HepG2 (cell line): ENCODE measurements at regions not wholly inside any gene's neighbourhood (a gene's known extent, or its start where the extent isn't known, plus 50 kb on each side); places are given as distances from the start of the nearest gene placed in this dataset.

ENCODE experiments used
- ATAC-seq: fragments of 200-7000 bp; cut with Tn5 transposase; 3 replicates; pipeline ENCODE4 v1.9.1; 2020; ENCODE audit warnings: mild to moderate bottlenecking, moderate library complexity
- BruUV-seq: library from RNA; stranded (reverse); fragments of 400-500 nt; replicated peaks from 2 replicates; lab custom pipeline; 2021; lab: Mats Ljungman, UMichigan
- CTCF ChIA-PET: fragments of 300-600 bp; formaldehyde crosslinking; extraction: SDS; loops from one replicate; lab custom pipeline; 2021; ENCODE audit warnings: low total read pairs, inconsistent platforms, low intra/inter-chr PET ratio; lab: Yijun Ruan, JAX
- POLR2A ChIA-PET: fragments of 350-600 bp; sonication (Branson Sonifier 250); formaldehyde crosslinking; loops from one replicate; lab custom pipeline; 2020; ENCODE audit warnings: antibody characterized with exemption, inconsistent platforms; lab: Yijun Ruan, JAX
- DNase-seq: peaks from one replicate; pipeline ENCODE4 v3.0.0-alpha.2; 2015; ENCODE audit warnings: low spot score
- FAIRE-seq: peaks from 3 replicates; lab custom pipeline; 2011; peaks lifted over from hg19 to GRCh38; lab: Jason Lieb, UNC
- H2AFZ ChIP-seq: one replicate; pipeline ENCODE4 v1.6.1; 2011; ENCODE audit warnings: low read length, inconsistent platforms
- H3K27ac ChIP-seq: fragments of 300-600 bp; 3 replicates; pipeline ENCODE4 v1.8.0; 2011; ENCODE audit warnings: mixed run types, mild to moderate bottlenecking, mixed read lengths, low read length, inconsistent platforms; ENCODE audit not compliant: insufficient read depth; ENCODE audit errors: extremely low read length
- H3K27me3 ChIP-seq, 2 experiments: fragments of 200-600 bp in 1 of 2; 2 replicates in 1 of 2; 3 replicates in 1 of 2; pipeline versions ENCODE4 v1.6.0 to v1.8.0; 2011; ENCODE audit warnings: low read length in 2 of 2, mild to moderate bottlenecking in 2 of 2, moderate library complexity in 2 of 2, inconsistent platforms in 1 of 2; ENCODE audit not compliant: insufficient read depth in 2 of 2, control insufficient read depth in 1 of 2
- H3K36me3 ChIP-seq, 2 experiments: fragments of 200-600 bp in 1 of 2; replicated peaks in 1 of 2; 2 replicates in 1 of 2; 3 replicates in 1 of 2; pipeline versions ENCODE4 v1.5.1 to v1.8.0; 2011; ENCODE audit warnings: low read length in 2 of 2, inconsistent platforms in 1 of 2; ENCODE audit not compliant: insufficient read depth in 2 of 2, control insufficient read depth in 1 of 2
- H3K4me1 ChIP-seq: 2 replicates; pipeline ENCODE4 v1.5.1; 2012; ENCODE audit warnings: low read length, inconsistent platforms; ENCODE audit not compliant: insufficient read depth
- H3K4me2 ChIP-seq: 2 replicates; pipeline ENCODE4 v1.6.0; 2011; ENCODE audit warnings: low read depth, low read length, inconsistent platforms
- H3K4me3 ChIP-seq, 3 experiments: fragments of 200-600 bp in 1 of 3; sonication (generic), shearing (Covaris generic) in 1 of 3; replicated peaks in 1 of 3; 2 replicates each; pipeline ENCODE4 v1.5.1; 2011 to 2016; ENCODE audit warnings: low read length in 3 of 3, inconsistent platforms in 2 of 3, low read depth in 2 of 3, mild to moderate bottlenecking in 2 of 3, control low read depth in 1 of 3, mixed read lengths in 1 of 3; ENCODE audit not compliant: insufficient read depth in 1 of 3
- H3K79me2 ChIP-seq: one replicate; pipeline ENCODE4 v1.6.1; 2011; ENCODE audit warnings: low read length, inconsistent platforms; ENCODE audit not compliant: insufficient read depth
- H3K9ac ChIP-seq: 2 replicates; pipeline ENCODE4 v1.6.0; 2011; ENCODE audit warnings: mild to moderate bottlenecking, low read depth, low read length, inconsistent platforms; ENCODE audit not compliant: insufficient read depth
- H3K9me3 ChIP-seq: 2 replicates; pipeline ENCODE4 v1.5.1; 2012; ENCODE audit warnings: mild to moderate bottlenecking, low read length
- H4K20me1 ChIP-seq: 2 replicates; pipeline ENCODE4 v1.6.0; 2011; ENCODE audit warnings: inconsistent platforms, mild to moderate bottlenecking, low read length, moderate library complexity; ENCODE audit not compliant: insufficient read depth
- ARNT2 ChIP-seq: sonication (generic); formaldehyde crosslinking; IDR thresholded peaks from 2 replicates; pipeline ENCODE4 v1.8.0; 2022; ENCODE audit warnings: mild to moderate bottlenecking, low read depth, missing genetic modification reagents, moderate library complexity
- CHD2 ChIP-seq: IDR thresholded peaks from 2 replicates; pipeline ENCODE4 v1.6.1; 2011; ENCODE audit warnings: low read depth, low read length, improper control_type of control experiment
- HBP1 ChIP-seq: IDR thresholded peaks from 2 replicates; pipeline ENCODE4 v1.6.1; 2016; ENCODE audit warnings: low read depth, control low read depth
- HMG20B ChIP-seq: conservative IDR thresholded peaks from 2 replicates; pipeline ENCODE4 v1.6.1; 2016; ENCODE audit warnings: missing genetic modification reagents, missing compliant biosample characterization
- IKZF1 ChIP-seq: fragments of 450-650 bp; IDR thresholded peaks from 2 replicates; pipeline ENCODE4 v1.7.1; 2016
- JUNB ChIP-seq: sonication (generic); formaldehyde crosslinking; IDR thresholded peaks from 2 replicates; pipeline ENCODE4 v1.8.0; 2022; ENCODE audit warnings: missing genetic modification reagents, mild to moderate bottlenecking, borderline replicate concordance
- PCBP2 ChIP-seq: fragments of 200-400 bp; formaldehyde crosslinking; optimal IDR thresholded peaks from 2 replicates; pipeline ENCODE3; 2018; ENCODE audit warnings: low read length, low read depth; ENCODE audit not compliant: poor library complexity, severe bottlenecking
- POLR2A ChIP-seq, 2 experiments: IDR thresholded peaks; 2 replicates each; pipeline ENCODE4 v1.6.1; 2011; ENCODE audit warnings: low read depth in 2 of 2, low read length in 2 of 2, mild to moderate bottlenecking in 1 of 2, moderate library complexity in 1 of 2; ENCODE audit not compliant: insufficient read depth in 1 of 2
- SMAD1 ChIP-seq: sonication (generic); formaldehyde crosslinking; IDR thresholded peaks from 2 replicates; pipeline ENCODE4 v1.4.0; 2020; ENCODE audit warnings: missing genetic modification reagents, low read depth, mild to moderate bottlenecking, borderline replicate concordance
- SNAI1 ChIP-seq: sonication (generic); formaldehyde crosslinking; IDR thresholded peaks from 2 replicates; pipeline ENCODE4 v1.5.0; 2020; ENCODE audit warnings: mild to moderate bottlenecking, missing genetic modification reagents, borderline replicate concordance
- SUZ12 ChIP-seq: fragments of 150-350 bp; IDR thresholded peaks from 2 replicates; pipeline ENCODE4 v1.6.1; 2014; ENCODE audit warnings: low read depth, low read length
- TCF7L2 ChIP-seq: IDR thresholded peaks from 2 replicates; pipeline ENCODE4 v1.6.1; 2011; ENCODE audit warnings: mild to moderate bottlenecking, low read depth, low read length, moderate library complexity
- ZNF160 ChIP-seq: sonication (generic); formaldehyde crosslinking; IDR thresholded peaks from 2 replicates; pipeline ENCODE4 v1.8.0; 2022; ENCODE audit warnings: mild to moderate bottlenecking, inconsistent platforms, missing genetic modification reagents
- ZNF431 ChIP-seq: sonication (generic); formaldehyde crosslinking; IDR thresholded peaks from 2 replicates; pipeline ENCODE4 v1.9.0; 2022; ENCODE audit warnings: missing genetic modification reagents, low read depth, mild to moderate bottlenecking, borderline replicate concordance
- ZNF569 ChIP-seq: sonication (generic); formaldehyde crosslinking; IDR thresholded peaks from 2 replicates; pipeline ENCODE4 v1.5.0; 2020; ENCODE audit warnings: mild to moderate bottlenecking, missing genetic modification reagents, moderate library complexity, borderline replicate concordance
- WGBS: methylation state at CpG from one replicate; pipeline ENCODE4 v1.1.6; 2017; ENCODE audit warnings: low lambda C conversion rate; 5-methylcytosine and 5-hydroxymethylcytosine counted together
- in situ Hi-C: cut with HindIII; loops from 2 replicates; pipeline ENCODE4 v1.10.0; 2017; ENCODE audit warnings: low pct_unique_long_range_greater_than_20kb; ENCODE audit not compliant: extremely low pct_ligation_motif_present
- intact Hi-C: fragments of 100-400 bp; cut with micrococcal nuclease; formaldehyde crosslinking; loops from one replicate; pipeline ENCODE4 v1.10.0; 2022; ENCODE audit not compliant: unreplicated experiment
- TF ChIP-seq, protein P1 (sequence below): IDR thresholded peaks from 2 replicates; pipeline ENCODE4 v1.6.1; 2016; ENCODE audit warnings: missing genetic modification reagents, missing compliant biosample characterization
- TF ChIP-seq, protein P2 (sequence below): sonication (generic); formaldehyde crosslinking; IDR thresholded peaks from 2 replicates; pipeline ENCODE4 v1.4.0; 2020; ENCODE audit warnings: mild to moderate bottlenecking, missing genetic modification reagents, borderline replicate concordance
- TF ChIP-seq, protein P3 (sequence below): sonication (generic); formaldehyde crosslinking; IDR thresholded peaks from 2 replicates; pipeline ENCODE4 v1.4.0; 2020; ENCODE audit warnings: missing genetic modification reagents; ENCODE audit errors: not compliant biosample characterization
- TF ChIP-seq, protein P4 (sequence below): sonication (generic); formaldehyde crosslinking; IDR thresholded peaks from 2 replicates; pipeline ENCODE4 v1.4.0; 2020; ENCODE audit warnings: low read depth, mild to moderate bottlenecking, missing genetic modification reagents
- TF ChIP-seq, protein P5 (sequence below): sonication (generic); formaldehyde crosslinking; IDR thresholded peaks from 2 replicates; pipeline ENCODE4 v1.4.0; 2020; ENCODE audit warnings: missing genetic modification reagents

DNA sequence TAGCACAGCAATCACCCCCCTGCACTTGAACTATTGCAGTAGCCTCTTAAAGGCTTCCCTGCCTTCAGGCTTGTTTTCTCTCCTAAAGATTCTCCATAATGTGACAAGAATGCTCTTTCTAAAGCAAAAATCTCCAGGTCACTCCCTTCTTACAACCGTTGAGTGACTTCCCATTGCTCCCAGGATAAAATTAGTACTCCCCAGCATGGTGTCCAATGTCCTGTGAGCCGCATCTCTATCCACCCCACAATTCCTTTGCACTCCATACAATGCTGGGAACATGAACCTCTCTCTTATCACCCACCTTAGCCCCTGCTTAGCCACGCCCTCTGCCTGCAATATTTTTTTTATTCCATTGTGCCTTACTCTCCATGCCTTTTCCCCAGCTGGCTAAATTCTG is 85.7 kb upstream of the SHISA3 start:
- TF ChIP-seq ZNF569 (CRISPR knock-in tag) (no peak), POLR2A (IDR thresholded peaks at IDR 0.05; ENCODE audit: insufficient read depth in 1 of 2, low read depth in 2 of 2, low read length in 2 of 2) (no peak), PCBP2 (no peak), SNAI1 (no peak), TCF7L2 (no peak), ZNF160 (no peak), HBP1 (CRISPR knock-in tag) (no peak), SUZ12 (no peak), SMAD1 (CRISPR knock-in tag) (no peak), CHD2 (no peak), ARNT2 (no peak), HMG20B (CRISPR knock-in tag) (no peak), IKZF1 (no peak), JUNB (CRISPR knock-in tag) (no peak), ZNF431 (CRISPR knock-in tag) (no peak)
- TF ChIP-seq, protein P1, sequence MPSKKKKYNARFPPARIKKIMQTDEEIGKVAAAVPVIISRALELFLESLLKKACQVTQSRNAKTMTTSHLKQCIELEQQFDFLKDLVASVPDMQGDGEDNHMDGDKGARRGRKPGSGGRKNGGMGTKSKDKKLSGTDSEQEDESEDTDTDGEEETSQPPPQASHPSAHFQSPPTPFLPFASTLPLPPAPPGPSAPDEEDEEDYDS (CRISPR knock-in tag): no peak
- TF ChIP-seq, protein P2, sequence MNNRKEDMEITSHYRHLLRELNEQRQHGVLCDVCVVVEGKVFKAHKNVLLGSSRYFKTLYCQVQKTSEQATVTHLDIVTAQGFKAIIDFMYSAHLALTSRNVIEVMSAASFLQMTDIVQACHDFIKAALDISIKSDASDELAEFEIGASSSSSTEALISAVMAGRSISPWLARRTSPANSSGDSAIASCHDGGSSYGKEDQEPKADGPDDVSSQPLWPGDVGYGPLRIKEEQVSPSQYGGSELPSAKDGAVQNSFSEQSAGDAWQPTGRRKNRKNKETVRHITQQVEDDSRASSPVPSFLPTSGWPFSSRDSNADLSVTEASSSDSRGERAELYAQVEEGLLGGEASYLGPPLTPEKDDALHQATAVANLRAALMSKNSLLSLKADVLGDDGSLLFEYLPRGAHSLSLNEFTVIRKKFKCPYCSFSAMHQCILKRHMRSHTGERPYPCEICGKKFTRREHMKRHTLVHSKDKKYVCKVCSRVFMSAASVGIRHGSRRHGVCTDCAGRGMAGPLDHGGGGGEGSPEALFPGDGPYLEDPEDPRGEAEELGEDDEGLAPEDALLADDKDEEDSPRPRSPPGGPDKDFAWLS: no peak
- TF ChIP-seq, protein P3, sequence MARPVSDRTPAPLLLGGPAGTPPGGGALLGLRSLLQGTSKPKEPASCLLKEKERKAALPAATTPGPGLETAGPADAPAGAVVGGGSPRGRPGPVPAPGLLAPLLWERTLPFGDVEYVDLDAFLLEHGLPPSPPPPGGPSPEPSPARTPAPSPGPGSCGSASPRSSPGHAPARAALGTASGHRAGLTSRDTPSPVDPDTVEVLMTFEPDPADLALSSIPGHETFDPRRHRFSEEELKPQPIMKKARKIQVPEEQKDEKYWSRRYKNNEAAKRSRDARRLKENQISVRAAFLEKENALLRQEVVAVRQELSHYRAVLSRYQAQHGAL: no peak
- TF ChIP-seq, protein P4, sequence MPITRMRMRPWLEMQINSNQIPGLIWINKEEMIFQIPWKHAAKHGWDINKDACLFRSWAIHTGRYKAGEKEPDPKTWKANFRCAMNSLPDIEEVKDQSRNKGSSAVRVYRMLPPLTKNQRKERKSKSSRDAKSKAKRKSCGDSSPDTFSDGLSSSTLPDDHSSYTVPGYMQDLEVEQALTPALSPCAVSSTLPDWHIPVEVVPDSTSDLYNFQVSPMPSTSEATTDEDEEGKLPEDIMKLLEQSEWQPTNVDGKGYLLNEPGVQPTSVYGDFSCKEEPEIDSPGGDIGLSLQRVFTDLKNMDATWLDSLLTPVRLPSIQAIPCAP: no peak
- TF ChIP-seq, protein P5, sequence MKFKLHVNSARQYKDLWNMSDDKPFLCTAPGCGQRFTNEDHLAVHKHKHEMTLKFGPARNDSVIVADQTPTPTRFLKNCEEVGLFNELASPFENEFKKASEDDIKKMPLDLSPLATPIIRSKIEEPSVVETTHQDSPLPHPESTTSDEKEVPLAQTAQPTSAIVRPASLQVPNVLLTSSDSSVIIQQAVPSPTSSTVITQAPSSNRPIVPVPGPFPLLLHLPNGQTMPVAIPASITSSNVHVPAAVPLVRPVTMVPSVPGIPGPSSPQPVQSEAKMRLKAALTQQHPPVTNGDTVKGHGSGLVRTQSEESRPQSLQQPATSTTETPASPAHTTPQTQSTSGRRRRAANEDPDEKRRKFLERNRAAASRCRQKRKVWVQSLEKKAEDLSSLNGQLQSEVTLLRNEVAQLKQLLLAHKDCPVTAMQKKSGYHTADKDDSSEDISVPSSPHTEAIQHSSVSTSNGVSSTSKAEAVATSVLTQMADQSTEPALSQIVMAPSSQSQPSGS (CRISPR knock-in tag): no peak
- FAIRE-seq: no peak
- ChIA-PET CTCF (no interaction called here), POLR2A (no interaction called here)
- no peaks in the 10 kb centered on the region for H4K20me1 ChIP-seq
- peaks cover 0 to 7% of the 10 kb centered on the region in 2 experiments; a peak in 1 of 5 replicates for H3K27me3 ChIP-seq
- no peak for DNase-seq
- 10% methylated on average over 3 of the region's 3 CpGs for WGBS
- no peak overlapping the region for H3K4me2 ChIP-seq
- ATAC-seq: no peak
- H3K27ac ChIP-seq: no peak overlapping the region
- no peaks in the 10 kb centered on the region for H3K9me3 ChIP-seq
- H3K9ac ChIP-seq: no peak overlapping the region
- intact Hi-C loops (no loop called here), in situ Hi-C loops (no loop called here)
- no peak overlapping the region for H3K4me3 ChIP-seq
- H3K79me2 ChIP-seq: no peaks in the 10 kb centered on the region
- no peaks in the 10 kb centered on the region for H3K4me1 ChIP-seq
- no TSS peak for BruUV-seq
- no peaks in the 10 kb centered on the region for H3K36me3 ChIP-seq
- H2AFZ ChIP-seq: no peak overlapping the region
